ENCODE measurements at regions not wholly inside any gene's neighbourhood (a gene's known extent, or its start where the extent isn't known, plus 50 kb on each side); places are given as distances from the start of the nearest gene placed in this dataset.
"Not testable (repeated sequence)": the region's sequence is repeated elsewhere in the genome, so short reads cannot be mapped to it uniquely, and the experiment has no call there.

DNA sequence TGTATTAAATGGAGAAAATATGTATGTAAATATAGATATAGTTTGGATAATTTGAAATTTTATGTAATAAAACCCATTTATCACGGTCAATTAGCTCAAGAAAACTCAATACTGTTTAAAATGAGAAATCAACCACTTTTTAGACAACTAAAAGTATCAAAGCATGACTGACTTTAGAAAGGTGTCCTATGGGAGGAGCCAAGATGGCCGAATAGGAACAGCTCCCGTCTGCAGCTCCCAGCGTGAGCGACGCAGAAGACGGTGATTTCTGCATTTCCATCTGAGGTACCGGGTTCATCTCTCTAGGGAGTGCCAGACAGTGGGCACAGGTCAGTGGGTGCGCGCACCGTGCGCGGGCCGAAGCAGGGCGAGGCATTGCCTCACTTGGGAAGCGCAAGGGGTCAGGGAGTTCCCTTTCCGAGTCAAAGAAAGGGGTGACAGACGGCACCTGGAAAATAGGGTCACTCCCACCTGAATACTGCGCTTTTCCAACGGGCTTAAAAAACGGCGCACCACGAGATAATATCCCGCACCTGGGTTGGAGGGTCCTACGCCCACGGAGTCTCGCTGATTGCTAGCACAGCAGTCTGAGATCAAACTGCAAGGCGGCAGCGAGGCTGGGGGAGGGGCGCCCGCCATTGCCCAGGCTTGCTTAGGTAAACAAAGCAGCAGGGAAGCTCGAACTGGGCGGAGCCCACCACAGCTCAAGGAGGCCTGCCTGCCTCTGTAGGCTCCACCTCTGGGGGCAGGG is 182.8 kb upstream of the NECTIN3 start:
- TF ChIP-seq, protein P1, sequence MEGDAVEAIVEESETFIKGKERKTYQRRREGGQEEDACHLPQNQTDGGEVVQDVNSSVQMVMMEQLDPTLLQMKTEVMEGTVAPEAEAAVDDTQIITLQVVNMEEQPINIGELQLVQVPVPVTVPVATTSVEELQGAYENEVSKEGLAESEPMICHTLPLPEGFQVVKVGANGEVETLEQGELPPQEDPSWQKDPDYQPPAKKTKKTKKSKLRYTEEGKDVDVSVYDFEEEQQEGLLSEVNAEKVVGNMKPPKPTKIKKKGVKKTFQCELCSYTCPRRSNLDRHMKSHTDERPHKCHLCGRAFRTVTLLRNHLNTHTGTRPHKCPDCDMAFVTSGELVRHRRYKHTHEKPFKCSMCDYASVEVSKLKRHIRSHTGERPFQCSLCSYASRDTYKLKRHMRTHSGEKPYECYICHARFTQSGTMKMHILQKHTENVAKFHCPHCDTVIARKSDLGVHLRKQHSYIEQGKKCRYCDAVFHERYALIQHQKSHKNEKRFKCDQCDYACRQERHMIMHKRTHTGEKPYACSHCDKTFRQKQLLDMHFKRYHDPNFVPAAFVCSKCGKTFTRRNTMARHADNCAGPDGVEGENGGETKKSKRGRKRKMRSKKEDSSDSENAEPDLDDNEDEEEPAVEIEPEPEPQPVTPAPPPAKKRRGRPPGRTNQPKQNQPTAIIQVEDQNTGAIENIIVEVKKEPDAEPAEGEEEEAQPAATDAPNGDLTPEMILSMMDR (IDR thresholded peaks at IDR 0.05), result not testable (repeated sequence)
- TF ChIP-seq POLR2A (IDR thresholded peaks at IDR 0.05), result not testable (repeated sequence)

Data from uterus (tissue), 2 donors.